ENCODE measurements at regions not wholly inside any gene's neighbourhood (a gene's known extent, or its start where the extent isn't known, plus 50 kb on each side); places are given as distances from the start of the nearest gene placed in this dataset.

DNA sequence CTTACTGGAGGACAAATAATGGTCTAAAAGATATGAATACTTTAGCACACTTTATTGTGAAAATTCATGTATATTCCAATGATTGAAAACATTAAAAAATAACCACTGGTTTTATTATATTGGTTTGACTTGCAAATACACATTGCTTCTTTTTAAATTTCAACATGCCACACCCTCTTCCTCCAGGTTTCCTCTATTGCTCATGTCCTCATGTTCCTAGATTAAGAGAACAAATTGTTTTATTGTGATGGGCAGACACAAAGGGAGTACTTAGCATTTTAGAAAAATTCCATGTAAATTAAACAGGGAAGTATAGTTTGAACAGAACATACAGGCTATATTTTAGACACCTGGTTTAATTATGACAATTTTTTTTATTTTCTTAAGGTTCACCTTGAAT is 230.6 kb upstream of the GPRIN3 start:
- Histone ChIP-seq H3K27ac (no peak overlapping the region), H3K4me1 (no peaks in the 10 kb centered on the region), H3K27me3 (no peaks in the 10 kb centered on the region), H3K36me3 (no peaks in the 10 kb centered on the region), H3K4me3 (replicated peaks in 1 of 3) (no peak overlapping the region), H3K9me3 (no peaks in the 10 kb centered on the region)
- no peak for DNase-seq
- TF ChIP-seq, protein P1, sequence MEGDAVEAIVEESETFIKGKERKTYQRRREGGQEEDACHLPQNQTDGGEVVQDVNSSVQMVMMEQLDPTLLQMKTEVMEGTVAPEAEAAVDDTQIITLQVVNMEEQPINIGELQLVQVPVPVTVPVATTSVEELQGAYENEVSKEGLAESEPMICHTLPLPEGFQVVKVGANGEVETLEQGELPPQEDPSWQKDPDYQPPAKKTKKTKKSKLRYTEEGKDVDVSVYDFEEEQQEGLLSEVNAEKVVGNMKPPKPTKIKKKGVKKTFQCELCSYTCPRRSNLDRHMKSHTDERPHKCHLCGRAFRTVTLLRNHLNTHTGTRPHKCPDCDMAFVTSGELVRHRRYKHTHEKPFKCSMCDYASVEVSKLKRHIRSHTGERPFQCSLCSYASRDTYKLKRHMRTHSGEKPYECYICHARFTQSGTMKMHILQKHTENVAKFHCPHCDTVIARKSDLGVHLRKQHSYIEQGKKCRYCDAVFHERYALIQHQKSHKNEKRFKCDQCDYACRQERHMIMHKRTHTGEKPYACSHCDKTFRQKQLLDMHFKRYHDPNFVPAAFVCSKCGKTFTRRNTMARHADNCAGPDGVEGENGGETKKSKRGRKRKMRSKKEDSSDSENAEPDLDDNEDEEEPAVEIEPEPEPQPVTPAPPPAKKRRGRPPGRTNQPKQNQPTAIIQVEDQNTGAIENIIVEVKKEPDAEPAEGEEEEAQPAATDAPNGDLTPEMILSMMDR (IDR thresholded peaks at IDR 0.05): no peak
- TF ChIP-seq POLR2A (IDR thresholded peaks at IDR 0.05): no peak
- intact Hi-C loops (cut with DNase I): no loop called here

DNA sequence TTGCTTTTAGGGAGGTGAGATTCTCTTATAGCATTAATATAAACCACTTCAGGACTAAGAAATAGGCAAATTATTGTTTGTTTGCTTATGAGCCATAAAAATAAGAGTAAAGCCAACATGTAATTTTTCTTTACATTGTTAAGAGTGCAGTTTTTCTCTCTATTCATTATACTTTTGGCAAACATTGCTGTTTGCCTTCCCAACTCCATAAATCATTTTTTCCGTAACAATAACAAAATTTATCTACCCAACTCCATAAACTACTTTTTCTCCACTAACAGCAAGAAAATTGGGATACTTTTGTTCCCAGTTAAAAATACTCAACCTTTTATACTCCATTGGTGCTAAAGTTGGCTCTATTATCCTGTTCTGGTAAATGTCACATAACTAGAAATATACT is 229.7 kb upstream of the GPRIN3 start:
- Histone ChIP-seq H3K4me3 (replicated peaks in 1 of 3) (no peak overlapping the region), H3K4me1 (no peaks in the 10 kb centered on the region), H3K27ac (no peak overlapping the region), H3K9me3 (no peaks in the 10 kb centered on the region), H3K36me3 (no peaks in the 10 kb centered on the region), H3K27me3 (no peaks in the 10 kb centered on the region)
- no peak for DNase-seq
- intact Hi-C loops (cut with DNase I): no loop called here
- WGBS, 2 donors: 81 to 83% methylated on average over 1 of the region's 1 CpG
- no peak for TF ChIP-seq POLR2A (IDR thresholded peaks at IDR 0.05)
- TF ChIP-seq, protein P1 (IDR thresholded peaks at IDR 0.05): no peak

DNA sequence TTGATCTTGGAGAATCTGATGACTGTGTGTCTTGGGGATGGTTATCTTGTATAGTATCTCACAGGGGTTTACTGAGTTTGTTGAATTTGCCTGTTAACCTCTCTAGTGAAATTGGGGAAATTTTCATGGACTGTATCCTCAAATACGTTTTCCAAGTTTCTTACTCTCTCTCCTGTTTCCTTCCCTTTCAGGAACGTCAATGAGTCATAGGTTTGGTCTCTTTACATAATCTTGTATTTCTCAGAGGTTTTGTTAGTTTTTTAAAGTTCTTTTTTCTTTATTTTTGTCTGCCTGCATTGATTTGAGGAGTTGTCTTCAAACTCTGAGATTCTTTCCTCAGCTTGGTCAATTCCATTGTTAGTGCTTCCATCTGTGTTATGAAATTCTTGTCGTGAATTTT is 227.7 kb upstream of the GPRIN3 start:
- Histone ChIP-seq H3K27me3 (no peaks in the 10 kb centered on the region), H3K36me3 (no peaks in the 10 kb centered on the region), H3K9me3 (no peaks in the 10 kb centered on the region), H3K4me3 (replicated peaks in 1 of 3) (no peak overlapping the region), H3K27ac (no peak overlapping the region), H3K4me1 (no peaks in the 10 kb centered on the region)
- no peak for DNase-seq
- 77 to 79% methylated on average over 3 of the region's 3 CpGs for WGBS, 2 donors
- intact Hi-C loops (cut with DNase I): no loop called here
- TF ChIP-seq POLR2A (IDR thresholded peaks at IDR 0.05): no peak
- TF ChIP-seq, protein P1 (IDR thresholded peaks at IDR 0.05): no peak

DNA sequence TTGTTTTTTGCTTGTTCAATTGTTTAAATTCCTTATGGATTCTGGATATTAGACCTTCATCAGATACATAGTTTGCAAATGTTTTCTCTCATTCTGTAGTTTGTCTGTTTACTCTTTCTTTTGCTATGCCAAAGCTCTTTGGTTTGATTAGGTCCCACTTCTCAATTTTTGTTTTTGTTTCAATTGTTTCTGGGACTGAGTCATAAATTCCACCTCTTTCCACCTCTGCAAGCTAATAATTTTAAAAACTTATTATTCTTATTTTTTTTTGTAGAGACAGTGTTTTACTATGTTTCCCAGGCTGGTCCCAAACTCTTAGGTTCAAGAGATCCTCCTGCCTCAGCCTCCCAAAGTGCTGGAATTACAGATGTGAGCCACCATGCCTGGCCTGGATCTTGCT is 226.8 kb upstream of the GPRIN3 start:
- H3K36me3 ChIP-seq: no peaks in the 10 kb centered on the region
- TF ChIP-seq POLR2A (IDR thresholded peaks at IDR 0.05): no peak
- TF ChIP-seq, protein P1 (IDR thresholded peaks at IDR 0.05): no peak
- H3K9me3 ChIP-seq: no peaks in the 10 kb centered on the region
- no peak overlapping the region for H3K27ac ChIP-seq
- no peaks in the 10 kb centered on the region for H3K27me3 ChIP-seq
- no peak for DNase-seq
- no peaks in the 10 kb centered on the region for H3K4me1 ChIP-seq
- intact Hi-C loops (cut with DNase I): no loop called here
- no peak overlapping the region for H3K4me3 ChIP-seq (replicated peaks in 1 of 3)

DNA sequence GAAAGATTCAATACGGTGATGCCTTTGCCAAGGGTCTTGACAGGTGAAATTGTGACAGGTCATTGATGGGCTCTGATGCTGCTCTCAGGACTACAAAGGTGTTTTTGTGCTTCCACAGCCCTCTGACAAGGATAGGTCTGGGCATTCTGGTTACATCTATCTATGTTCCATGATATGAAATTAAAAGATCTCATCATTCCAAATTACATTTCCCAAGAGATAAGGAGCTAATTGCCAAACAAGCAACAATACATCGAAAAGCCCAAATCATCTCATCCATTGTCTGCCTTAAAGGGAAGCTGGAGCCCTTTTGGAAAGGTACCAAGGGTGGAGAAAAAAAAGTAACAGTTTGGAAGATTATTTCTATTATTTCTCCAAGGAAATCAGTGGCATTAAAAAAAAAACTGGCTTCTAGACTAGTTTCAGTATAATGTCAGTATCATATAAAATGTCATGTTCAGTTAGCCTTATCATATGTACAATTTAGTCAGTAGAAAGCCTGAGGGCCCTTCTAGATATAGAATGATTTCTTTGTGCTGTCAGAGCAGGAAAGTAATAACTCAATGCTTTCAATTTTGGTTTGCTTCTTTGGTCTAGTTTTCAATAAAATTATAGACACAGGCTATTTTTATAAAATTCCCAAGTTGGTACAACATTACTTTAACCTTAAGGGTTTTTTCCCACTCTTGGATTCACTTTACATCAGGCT is 224.5 kb upstream of the GPRIN3 start:
- no peaks in the 10 kb centered on the region for H3K36me3 ChIP-seq
- H3K27ac ChIP-seq: no peak overlapping the region
- no peaks in the 10 kb centered on the region for H3K27me3 ChIP-seq
- intact Hi-C loops (cut with DNase I): no loop called here
- 74 to 77% methylated on average over 2 of the region's 2 CpGs for WGBS, 2 donors
- H3K9me3 ChIP-seq: no peaks in the 10 kb centered on the region
- DNase-seq: no peak
- H3K4me1 ChIP-seq: no peaks in the 10 kb centered on the region
- no peak overlapping the region for H3K4me3 ChIP-seq (replicated peaks in 1 of 3)
- TF ChIP-seq POLR2A (IDR thresholded peaks at IDR 0.05): no peak
- TF ChIP-seq, protein P1 (IDR thresholded peaks at IDR 0.05): no peak

Data from thyroid gland (tissue), 4 donors.